ENCODE measurements at regions not wholly inside any gene's neighbourhood (a gene's known extent, or its start where the extent isn't known, plus 50 kb on each side); places are given as distances from the start of the nearest gene placed in this dataset.

DNA sequence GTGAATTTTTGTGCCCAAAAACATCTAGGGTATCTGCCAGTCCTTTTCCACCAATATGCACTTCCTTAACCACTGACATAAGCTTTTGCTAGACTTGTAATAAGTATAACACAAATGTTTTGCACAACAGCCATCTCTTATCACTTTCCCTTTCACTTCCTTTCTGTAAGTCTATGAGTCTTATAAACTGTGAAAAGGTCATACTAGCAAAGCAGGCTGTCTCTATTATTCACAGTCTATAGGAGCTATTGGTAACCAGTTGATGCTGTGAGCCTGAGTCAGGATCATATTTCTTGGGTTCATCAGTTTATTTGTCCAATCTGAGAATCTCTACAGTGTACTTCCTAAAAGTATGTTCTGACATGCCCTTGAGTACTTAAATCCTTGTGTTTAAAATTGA lies 172.6 kb downstream of the CHRM3 start:
- TF ChIP-seq POLR2A (IDR thresholded peaks at IDR 0.05; ENCODE audit: low read depth, low read length): no peak
- no peak for TF ChIP-seq CTCF (conservative IDR thresholded peaks at IDR 0.05; ENCODE audit: low read depth, low read length)
- no peak for TF ChIP-seq MAFK (IDR thresholded peaks at IDR 0.05; ENCODE audit: low read depth, low read length)
- no peak for TF ChIP-seq MXI1 (IDR thresholded peaks at IDR 0.05; ENCODE audit: borderline replicate concordance, low read depth, low read length)
- no peak for TF ChIP-seq RAD21 (IDR thresholded peaks at IDR 0.05; ENCODE audit: low read length)
- TF ChIP-seq ELK1 (IDR thresholded peaks at IDR 0.05; ENCODE audit: borderline replicate concordance, low read depth, low read length): no peak

Data from IMR-90 (cell line).